ENCODE measurements at regions not wholly inside any gene's neighbourhood (a gene's known extent, or its start where the extent isn't known, plus 50 kb on each side); places are given as distances from the start of the nearest gene placed in this dataset.
"Not testable (repeated sequence)": the region's sequence is repeated elsewhere in the genome, so short reads cannot be mapped to it uniquely, and the experiment has no call there.

DNA sequence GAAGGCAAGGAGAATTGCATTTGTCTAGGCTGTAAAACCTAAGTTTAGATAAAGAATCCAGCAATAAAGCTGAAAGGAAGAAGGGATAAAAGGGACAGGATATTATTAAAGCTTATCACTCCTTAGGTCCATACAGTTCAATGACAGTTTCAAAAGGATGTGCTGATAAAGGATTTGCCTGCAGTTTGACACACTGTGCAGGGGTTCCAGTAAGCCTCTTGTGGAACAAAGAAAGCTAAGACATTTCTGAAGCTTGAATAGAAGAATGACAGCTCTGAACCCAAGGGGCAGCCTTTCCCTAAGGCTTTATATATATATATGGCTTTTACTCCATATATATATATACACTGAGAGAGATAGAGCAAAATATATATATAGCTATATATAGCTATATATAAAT, 276.8 kb upstream of the GRM3 start:
- FAIRE-seq = no peak

GRCh38 chr7:86340407-86340806, 303.3 kb upstream of the GRM3 start:
- not testable (repeated sequence) for FAIRE-seq

GRCh38 chr7:86339051-86339450, 304.7 kb upstream of the GRM3 start:
- no peak for FAIRE-seq

DNA sequence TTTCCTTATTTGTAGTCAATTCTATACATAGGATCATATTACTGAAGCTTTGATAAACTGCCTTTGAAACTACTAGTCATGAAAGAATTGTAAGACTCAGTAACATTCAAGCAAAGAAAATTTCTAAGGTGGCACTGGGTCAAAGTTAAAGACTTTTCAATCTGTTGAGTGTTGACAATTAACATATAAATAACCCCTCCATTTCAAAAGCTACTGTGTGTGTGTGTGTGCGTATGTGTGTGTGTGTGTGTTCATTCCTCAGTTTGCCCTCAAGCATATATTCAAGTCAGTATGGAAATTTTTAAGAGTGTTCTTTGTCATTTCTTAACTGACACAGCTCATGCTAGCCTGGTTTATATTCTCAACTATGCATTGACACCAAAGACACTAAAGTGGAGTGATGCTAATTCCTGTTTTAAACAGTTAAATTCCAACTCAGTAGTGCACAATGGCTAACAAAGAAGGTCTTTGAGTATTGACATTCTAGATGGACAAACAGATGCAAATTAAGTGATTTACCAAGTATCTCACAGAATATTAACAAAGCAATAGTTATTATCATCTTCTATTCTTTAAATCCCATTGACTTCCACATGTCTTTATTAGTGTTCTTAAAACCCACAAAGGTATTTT, 314.8 kb upstream of the GRM3 start:
- FAIRE-seq = no peak

GRCh38 chr7:86326847-86327246, 316.9 kb upstream of the GRM3 start:
- no peak for FAIRE-seq

DNA sequence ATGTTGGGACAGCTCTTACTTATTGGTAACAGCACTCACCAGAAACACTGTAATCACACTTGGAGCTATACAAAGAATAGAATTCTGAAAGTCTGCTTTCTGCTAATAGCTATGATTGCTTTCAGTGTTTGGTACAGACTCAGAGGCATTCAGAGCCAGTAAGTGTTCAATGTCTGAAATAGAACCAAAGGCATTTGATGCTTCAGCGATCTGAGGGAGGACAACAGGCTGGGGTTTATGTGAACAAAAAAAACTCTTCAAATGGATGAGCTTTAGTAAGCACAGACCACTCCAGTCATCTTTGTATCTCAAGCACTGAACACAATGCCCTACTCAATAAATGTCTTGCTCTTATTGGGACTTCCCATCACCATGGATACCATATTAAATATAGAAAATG, 322.8 kb upstream of the GRM3 start:
- no peak for FAIRE-seq

DNA sequence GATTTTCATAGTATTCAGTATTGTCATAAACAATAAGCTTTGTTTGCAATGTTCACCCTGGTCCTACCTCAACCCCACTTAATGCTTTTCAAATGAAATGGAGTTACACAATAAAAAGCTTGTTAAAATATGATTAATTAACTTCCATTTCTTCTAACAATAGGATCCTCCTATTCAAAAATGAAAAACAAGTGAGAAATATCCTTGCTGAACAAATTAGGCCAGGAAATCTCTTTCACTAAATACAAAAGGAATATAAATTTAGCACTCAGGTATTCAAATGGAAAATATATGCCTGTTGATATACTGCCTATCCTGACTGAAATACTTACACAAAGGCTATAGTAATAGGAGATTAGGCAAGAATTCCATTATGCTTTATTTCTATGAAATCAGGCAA, 323.4 kb upstream of the GRM3 start:
- no peak for FAIRE-seq

DNA sequence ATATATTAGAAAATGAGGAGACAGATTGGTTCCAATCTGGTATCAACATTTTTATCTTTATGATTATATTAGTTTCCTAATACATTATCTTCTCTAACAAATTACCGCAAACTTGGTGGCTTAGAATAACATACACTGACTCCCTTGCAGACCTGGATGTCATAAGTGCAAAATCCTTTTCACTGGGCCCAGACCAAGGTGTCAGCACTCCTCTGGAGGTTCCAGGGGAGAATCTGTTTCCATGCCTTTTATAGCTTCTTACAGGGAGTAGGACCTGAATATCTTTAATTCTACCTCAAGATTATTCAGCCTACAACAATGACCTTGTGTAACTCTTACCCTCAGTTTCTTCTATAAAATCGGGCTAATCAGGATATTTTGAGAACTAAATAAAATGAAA, 329.9 kb upstream of the GRM3 start:
- no peak for FAIRE-seq

DNA sequence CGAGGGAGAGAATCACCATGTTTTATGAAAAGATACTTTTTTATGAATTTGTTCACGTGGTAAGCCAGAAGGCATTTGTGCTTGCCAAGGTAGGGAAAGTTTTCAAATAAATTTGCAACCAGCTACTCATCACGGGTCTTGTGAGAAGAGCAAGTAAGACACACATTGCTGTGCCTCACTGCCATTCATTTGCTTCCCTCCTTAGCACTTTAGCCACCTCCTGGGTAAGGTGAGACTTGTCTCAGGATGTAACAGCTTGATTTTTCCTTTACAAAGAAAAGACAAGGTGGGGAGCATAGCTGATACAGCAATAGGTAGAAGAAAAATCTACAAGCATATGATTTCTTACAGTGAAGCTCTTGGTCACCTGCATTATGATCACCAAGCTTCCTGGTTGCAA, 342.4 kb upstream of the GRM3 start:
- no peak for FAIRE-seq

GRCh38 chr7:86295526-86295925, 348.2 kb upstream of the GRM3 start:
- no peak for FAIRE-seq

- no peak for FAIRE-seq
These were observed 361.6 kb upstream of the GRM3 start for GRCh38 chr7:86282014-86282682.

DNA sequence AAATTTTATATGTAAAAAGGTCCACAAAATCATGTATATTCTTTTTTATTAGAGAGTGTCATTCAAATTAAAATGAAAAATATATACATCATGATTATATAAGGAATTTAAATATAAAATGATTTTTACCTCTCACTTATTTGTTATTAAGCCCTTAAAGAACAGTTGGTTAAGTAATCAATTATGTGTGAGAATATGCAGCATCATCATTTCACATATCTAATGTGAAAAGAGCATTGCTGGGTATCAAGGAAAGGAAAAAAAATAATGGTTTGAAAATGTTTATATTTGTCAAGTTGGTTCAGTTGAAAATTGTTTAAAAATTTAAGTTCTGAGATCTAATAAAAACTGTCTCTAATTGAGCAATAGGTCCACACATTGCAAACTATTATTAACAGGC, 363.6 kb upstream of the GRM3 start:
- no peak for FAIRE-seq

- FAIRE-seq = no peak
These were observed 380.9 kb upstream of the GRM3 start for GRCh38 chr7:86262781-86263180.

DNA sequence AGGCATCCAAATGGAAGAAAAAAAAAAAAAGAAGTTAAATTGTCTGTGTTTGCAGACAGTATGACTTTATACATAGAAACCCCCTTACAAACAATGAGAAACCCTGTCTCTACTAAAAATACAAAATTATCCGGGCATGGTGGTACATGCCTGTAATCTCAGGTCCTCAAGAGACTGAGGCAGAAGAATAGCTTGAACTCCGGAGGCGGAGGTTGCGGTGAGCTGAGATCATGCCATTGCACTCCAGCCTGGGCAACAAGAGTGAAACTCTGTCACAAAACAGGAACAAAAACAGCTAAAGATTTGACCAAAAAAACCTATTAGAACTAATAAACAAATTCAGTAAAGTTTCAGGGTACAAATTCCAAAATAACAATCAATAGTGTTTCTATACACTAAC, 385.8 kb upstream of the GRM3 start:
- FAIRE-seq = no peak

GRCh38 chr7:86252406-86252805, 391.3 kb upstream of the GRM3 start:
- no peak for FAIRE-seq

GRCh38 chr7:86248977-86249376, 394.7 kb upstream of the GRM3 start:
- FAIRE-seq = no peak

GRCh38 chr7:86243171-86243570, 400.5 kb upstream of the GRM3 start:
- FAIRE-seq = no peak

GRCh38 chr7:86226191-86226590, 417.5 kb upstream of the GRM3 start:
- FAIRE-seq = no peak

DNA sequence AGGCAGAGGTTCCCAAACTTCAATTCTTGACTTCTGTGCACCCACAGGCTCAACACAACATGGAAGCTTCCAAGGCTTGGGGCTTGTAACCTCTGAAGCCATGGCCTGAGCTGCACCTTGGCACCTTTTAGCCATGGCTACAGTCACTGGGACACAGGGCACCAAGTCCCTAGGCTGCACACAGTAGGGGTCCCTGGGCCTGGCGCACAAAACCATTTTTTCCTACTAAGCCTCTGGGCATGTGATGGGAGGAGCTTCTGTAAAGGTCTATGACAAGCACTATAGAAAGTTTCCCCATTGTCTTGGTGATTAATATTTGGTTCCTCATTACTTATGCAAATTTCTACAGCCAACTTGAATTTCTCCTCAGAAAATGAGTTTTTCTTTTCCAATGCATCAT, 420.9 kb upstream of the GRM3 start:
- FAIRE-seq = no peak

DNA sequence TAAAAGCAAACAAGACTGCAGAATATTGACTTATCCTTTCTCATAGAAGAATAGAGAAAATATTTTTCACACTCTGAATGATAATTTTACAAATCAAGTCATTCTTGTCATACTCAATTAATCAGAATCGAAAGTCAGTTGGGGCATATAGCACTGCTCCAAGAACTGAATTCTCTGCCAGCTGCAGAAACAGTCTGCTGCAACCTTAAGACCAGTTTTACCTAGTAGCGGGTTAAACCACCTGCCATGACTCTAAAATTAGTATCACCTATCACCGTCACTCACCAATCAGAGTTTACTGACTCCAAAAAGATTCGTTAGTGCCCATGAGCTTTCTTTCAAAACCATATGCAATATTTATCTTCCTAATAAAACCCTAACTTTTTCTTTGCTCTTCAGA, 429.0 kb upstream of the GRM3 start:
- no peak for FAIRE-seq

DNA sequence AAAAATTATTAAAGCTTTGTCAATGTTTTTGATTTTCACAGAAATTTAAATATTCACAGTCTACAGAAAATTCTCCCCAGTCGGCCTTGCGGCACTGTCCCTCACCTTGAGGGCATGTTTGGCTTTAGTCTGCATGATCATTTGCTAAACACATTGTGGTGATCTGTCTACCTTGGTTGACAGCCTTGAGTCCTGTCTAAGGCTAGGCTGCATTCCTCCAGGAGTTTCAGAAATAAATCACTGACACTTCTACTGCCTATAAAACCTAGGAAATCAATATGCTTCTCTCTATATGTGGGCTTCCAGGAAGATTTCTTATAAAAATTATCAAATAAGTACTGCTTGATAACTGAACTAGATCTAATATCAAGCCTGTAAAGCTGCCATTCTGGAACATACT, 430.7 kb upstream of the GRM3 start:
- no peak for FAIRE-seq

- no peak for FAIRE-seq
These were observed 434.7 kb upstream of the GRM3 start for GRCh38 chr7:86209036-86209435.

DNA sequence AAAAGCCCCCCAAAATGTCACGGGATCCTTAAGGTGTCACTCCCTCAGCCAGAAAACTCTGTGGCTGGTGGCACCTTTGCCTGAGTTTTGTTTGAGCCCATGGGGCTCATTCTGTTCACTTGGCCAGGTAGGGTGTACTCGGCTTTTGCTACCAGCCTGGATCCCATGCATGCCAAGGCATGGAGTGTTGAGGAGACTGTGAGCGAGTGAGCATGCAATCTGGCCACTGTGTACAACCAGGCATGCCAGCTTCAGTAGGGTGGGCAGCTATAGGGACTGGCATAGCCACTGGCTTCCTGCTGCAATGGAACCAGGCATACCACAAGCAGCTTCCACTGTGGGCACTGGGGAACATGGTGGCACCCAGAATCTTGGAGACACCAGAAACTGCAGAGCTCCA, 436.0 kb upstream of the GRM3 start:
- no peak for FAIRE-seq

- FAIRE-seq = no peak
These were observed 440.9 kb upstream of the GRM3 start for GRCh38 chr7:86202833-86203232.

DNA sequence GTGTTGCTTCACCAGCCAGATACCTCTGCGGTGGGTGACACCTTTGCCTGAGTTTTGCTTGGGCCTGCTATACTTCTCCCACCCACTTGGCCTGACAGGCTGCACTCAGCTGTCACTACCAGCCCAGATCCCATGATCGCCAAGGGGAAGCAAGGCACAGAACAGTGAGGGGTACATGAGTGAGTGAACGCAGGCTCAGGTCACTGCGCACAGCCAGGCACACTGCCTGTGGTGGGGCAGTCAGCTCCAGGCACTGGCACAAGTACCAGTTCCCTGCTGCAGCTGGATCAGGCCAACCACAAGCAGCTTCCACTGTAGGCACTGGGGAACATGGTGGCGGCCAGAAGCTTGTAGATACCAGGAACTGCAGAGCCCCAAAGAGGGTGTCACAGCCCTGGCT, 441.9 kb upstream of the GRM3 start:
- FAIRE-seq = no peak

Measured in colon (tissue), 2 donors.